SK-N-SH treated with all-trans-retinoic acid at 6 μM for 48 hours (cell line): ENCODE measurements at regions not wholly inside any gene's neighbourhood (a gene's known extent, or its start where the extent isn't known, plus 50 kb on each side); places are given as distances from the start of the nearest gene placed in this dataset.

ENCODE experiments used
- ATAC-seq: fragments of 200-7000 bp; cut with Tn5 transposase; 3 replicates; pipeline ENCODE4 v1.9.1; 2020; ENCODE audit warnings: mild to moderate bottlenecking, moderate library complexity
- ARNTL ChIP-seq: fragments of 450-650 bp; formaldehyde crosslinking; IDR thresholded peaks from 2 replicates; pipeline ENCODE4 v1.5.0; 2020; ENCODE audit warnings: low read depth, mild to moderate bottlenecking, moderate library complexity, borderline replicate concordance
- CSDC2 ChIP-seq: fragments of 250-450 bp; sonication (Bioruptor Pico); IDR thresholded peaks from 2 replicates; pipeline ENCODE4 v1.5.0; 2020; ENCODE audit warnings: mild to moderate bottlenecking, moderate library complexity
- ESRRG ChIP-seq: fragments of 250-450 bp; sonication (Bioruptor Pico); IDR thresholded peaks from 2 replicates; pipeline ENCODE4 v1.6.1; 2021; ENCODE audit warnings: mild to moderate bottlenecking
- GLIS3 ChIP-seq: fragments of 250-450 bp; sonication (Bioruptor Pico); IDR thresholded peaks from 2 replicates; pipeline ENCODE4 v1.5.0; 2020; ENCODE audit warnings: mild to moderate bottlenecking, moderate library complexity
- ISL1 ChIP-seq: fragments of 250-450 bp; sonication (Bioruptor Pico); IDR thresholded peaks from 2 replicates; pipeline ENCODE4 v2.1.2; 2022; ENCODE audit warnings: mild to moderate bottlenecking, moderate library complexity
- PPARA ChIP-seq: fragments of 250-450 bp; sonication (Bioruptor Pico); IDR thresholded peaks from 2 replicates; pipeline ENCODE4 v1.5.0; 2020; ENCODE audit warnings: mild to moderate bottlenecking, borderline replicate concordance
- RARB ChIP-seq: fragments of 250-450 bp; sonication (Bioruptor Pico); IDR thresholded peaks from 2 replicates; pipeline ENCODE4 v1.8.0; 2021; ENCODE audit warnings: mild to moderate bottlenecking, moderate library complexity
- TCF4 ChIP-seq: fragments of 250-450 bp; sonication (Bioruptor Pico); IDR thresholded peaks from 2 replicates; pipeline ENCODE4 v1.8.0; 2021; ENCODE audit warnings: mild to moderate bottlenecking, moderate library complexity, borderline replicate concordance
- TOX ChIP-seq: fragments of 250-450 bp; sonication (Bioruptor Pico); IDR thresholded peaks from 2 replicates; pipeline ENCODE4 v1.8.0; 2021; ENCODE audit warnings: mild to moderate bottlenecking, moderate library complexity, borderline replicate concordance
- ZC3H10 ChIP-seq: fragments of 250-450 bp; sonication (Bioruptor Pico); IDR thresholded peaks from 2 replicates; pipeline ENCODE4 v1.5.1; 2021; ENCODE audit warnings: mild to moderate bottlenecking, moderate library complexity
- ZFP3 ChIP-seq: fragments of 250-450 bp; sonication (Bioruptor Pico); IDR thresholded peaks from 2 replicates; pipeline ENCODE4 v1.5.0; 2020; ENCODE audit warnings: mild to moderate bottlenecking, moderate library complexity
- ZFP30 ChIP-seq: fragments of 450-650 bp; formaldehyde crosslinking; IDR thresholded peaks from 2 replicates; pipeline ENCODE4 v1.5.0; 2022; ENCODE audit warnings: mild to moderate bottlenecking, moderate library complexity
- ZNF565 ChIP-seq: fragments of 450-650 bp; formaldehyde crosslinking; conservative IDR thresholded peaks from 2 replicates; pipeline ENCODE4 v1.5.0; 2020; ENCODE audit warnings: low read depth, mild to moderate bottlenecking, moderate library complexity
- ZNF70 ChIP-seq: fragments of 450-650 bp; formaldehyde crosslinking; IDR thresholded peaks from 2 replicates; pipeline ENCODE4 v1.5.0; 2020; ENCODE audit warnings: mild to moderate bottlenecking, moderate library complexity
- ZNF8 ChIP-seq: fragments of 450-650 bp; formaldehyde crosslinking; IDR thresholded peaks from 2 replicates; pipeline ENCODE4 v1.5.0; 2020; ENCODE audit warnings: mild to moderate bottlenecking, moderate library complexity
- TF ChIP-seq, protein P1 (sequence below): fragments of 250-450 bp; sonication (Bioruptor Pico); IDR thresholded peaks from 2 replicates; pipeline ENCODE4 v1.5.0; 2020; ENCODE audit warnings: mild to moderate bottlenecking, moderate library complexity
- TF ChIP-seq, protein P2 (sequence below): fragments of 250-450 bp; sonication (Bioruptor Pico); IDR thresholded peaks from 2 replicates; pipeline ENCODE4 v1.8.0; 2020; ENCODE audit warnings: mild to moderate bottlenecking, moderate library complexity, borderline replicate concordance
- TF ChIP-seq, protein P3 (sequence below): fragments of 250-450 bp; sonication (Bioruptor Pico); IDR thresholded peaks from 2 replicates; pipeline ENCODE4 v1.8.0; 2021; ENCODE audit warnings: low read depth, mild to moderate bottlenecking, moderate library complexity, borderline replicate concordance
- TF ChIP-seq, protein P4 (sequence below): fragments of 250-450 bp; sonication (Bioruptor Pico); IDR thresholded peaks from 2 replicates; pipeline ENCODE4 v1.5.1; 2020; ENCODE audit warnings: low read depth, mild to moderate bottlenecking, moderate library complexity
- TF ChIP-seq, protein P5 (sequence below): fragments of 250-450 bp; sonication (Bioruptor Pico); IDR thresholded peaks from 2 replicates; pipeline ENCODE4 v1.5.1; 2021; ENCODE audit warnings: mild to moderate bottlenecking, moderate library complexity

DNA sequence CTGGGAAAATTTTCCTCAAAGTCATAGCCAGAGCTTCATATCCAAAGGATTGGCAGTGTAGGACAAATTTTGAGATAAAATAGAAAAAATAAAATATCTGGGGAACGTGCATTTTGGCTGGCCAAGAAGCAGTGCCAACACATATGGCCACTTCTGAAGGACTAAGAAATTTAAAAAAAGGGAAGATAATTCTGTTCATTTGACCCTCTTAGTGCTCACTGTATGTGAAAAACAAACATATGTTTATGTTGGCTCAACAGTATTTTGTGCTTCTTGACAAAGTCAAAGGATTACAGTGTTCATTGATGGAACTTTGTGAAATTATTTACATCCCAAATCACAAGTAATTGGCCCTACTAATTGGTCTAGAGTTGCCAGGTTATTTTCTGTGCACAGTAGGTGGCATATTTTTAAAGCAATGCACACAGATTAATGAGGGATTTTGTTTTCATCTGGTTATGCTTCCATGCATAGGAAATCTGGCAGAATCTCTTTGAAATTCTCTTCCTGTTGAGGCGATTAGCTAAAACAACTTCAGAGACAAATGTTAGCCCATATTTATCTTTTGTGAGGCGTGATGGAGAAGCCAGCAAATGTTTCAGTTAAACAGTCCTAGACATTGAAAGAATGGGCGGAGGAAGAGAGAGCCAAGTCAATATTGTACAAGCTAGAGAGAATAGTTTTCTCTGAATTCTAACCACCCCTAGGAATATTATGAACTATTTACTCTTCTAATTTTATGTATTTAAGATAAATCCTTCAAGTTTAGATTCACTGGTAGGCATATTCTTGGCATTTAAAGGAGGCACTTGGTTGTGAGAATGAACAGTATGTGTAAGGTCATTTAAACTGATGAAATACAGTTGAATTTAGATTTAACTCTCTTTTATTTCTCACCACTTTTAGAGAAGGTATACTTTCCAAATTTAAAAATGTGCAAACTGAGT, 237.7 kb upstream of the MBL2 start:
- no peak for TF ChIP-seq ZFP30 (CRISPR knock-in tag)
- TF ChIP-seq, protein P1, sequence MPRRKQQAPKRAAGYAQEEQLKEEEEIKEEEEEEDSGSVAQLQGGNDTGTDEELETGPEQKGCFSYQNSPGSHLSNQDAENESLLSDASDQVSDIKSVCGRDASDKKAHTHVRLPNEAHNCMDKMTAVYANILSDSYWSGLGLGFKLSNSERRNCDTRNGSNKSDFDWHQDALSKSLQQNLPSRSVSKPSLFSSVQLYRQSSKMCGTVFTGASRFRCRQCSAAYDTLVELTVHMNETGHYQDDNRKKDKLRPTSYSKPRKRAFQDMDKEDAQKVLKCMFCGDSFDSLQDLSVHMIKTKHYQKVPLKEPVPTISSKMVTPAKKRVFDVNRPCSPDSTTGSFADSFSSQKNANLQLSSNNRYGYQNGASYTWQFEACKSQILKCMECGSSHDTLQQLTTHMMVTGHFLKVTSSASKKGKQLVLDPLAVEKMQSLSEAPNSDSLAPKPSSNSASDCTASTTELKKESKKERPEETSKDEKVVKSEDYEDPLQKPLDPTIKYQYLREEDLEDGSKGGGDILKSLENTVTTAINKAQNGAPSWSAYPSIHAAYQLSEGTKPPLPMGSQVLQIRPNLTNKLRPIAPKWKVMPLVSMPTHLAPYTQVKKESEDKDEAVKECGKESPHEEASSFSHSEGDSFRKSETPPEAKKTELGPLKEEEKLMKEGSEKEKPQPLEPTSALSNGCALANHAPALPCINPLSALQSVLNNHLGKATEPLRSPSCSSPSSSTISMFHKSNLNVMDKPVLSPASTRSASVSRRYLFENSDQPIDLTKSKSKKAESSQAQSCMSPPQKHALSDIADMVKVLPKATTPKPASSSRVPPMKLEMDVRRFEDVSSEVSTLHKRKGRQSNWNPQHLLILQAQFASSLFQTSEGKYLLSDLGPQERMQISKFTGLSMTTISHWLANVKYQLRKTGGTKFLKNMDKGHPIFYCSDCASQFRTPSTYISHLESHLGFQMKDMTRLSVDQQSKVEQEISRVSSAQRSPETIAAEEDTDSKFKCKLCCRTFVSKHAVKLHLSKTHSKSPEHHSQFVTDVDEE (CRISPR knock-in tag): no peak
- TF ChIP-seq ZNF8 (CRISPR knock-in tag): no peak
- no peak for TF ChIP-seq ARNTL (CRISPR knock-in tag)
- TF ChIP-seq TCF4 (CRISPR knock-in tag): no peak
- TF ChIP-seq, protein P2, sequence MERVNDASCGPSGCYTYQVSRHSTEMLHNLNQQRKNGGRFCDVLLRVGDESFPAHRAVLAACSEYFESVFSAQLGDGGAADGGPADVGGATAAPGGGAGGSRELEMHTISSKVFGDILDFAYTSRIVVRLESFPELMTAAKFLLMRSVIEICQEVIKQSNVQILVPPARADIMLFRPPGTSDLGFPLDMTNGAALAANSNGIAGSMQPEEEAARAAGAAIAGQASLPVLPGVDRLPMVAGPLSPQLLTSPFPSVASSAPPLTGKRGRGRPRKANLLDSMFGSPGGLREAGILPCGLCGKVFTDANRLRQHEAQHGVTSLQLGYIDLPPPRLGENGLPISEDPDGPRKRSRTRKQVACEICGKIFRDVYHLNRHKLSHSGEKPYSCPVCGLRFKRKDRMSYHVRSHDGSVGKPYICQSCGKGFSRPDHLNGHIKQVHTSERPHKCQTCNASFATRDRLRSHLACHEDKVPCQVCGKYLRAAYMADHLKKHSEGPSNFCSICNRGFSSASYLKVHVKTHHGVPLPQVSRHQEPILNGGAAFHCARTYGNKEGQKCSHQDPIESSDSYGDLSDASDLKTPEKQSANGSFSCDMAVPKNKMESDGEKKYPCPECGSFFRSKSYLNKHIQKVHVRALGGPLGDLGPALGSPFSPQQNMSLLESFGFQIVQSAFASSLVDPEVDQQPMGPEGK (CRISPR knock-in tag): no peak
- TF ChIP-seq CSDC2 (CRISPR knock-in tag): no peak
- TF ChIP-seq ZC3H10: no peak
- TF ChIP-seq RARB (CRISPR knock-in tag): no peak
- no peak for TF ChIP-seq GLIS3
- TF ChIP-seq ESRRG (CRISPR knock-in tag): no peak
- no peak for TF ChIP-seq PPARA (CRISPR knock-in tag)
- no peak for TF ChIP-seq ISL1 (CRISPR knock-in tag)
- no peak for TF ChIP-seq ZNF565
- TF ChIP-seq, protein P3, sequence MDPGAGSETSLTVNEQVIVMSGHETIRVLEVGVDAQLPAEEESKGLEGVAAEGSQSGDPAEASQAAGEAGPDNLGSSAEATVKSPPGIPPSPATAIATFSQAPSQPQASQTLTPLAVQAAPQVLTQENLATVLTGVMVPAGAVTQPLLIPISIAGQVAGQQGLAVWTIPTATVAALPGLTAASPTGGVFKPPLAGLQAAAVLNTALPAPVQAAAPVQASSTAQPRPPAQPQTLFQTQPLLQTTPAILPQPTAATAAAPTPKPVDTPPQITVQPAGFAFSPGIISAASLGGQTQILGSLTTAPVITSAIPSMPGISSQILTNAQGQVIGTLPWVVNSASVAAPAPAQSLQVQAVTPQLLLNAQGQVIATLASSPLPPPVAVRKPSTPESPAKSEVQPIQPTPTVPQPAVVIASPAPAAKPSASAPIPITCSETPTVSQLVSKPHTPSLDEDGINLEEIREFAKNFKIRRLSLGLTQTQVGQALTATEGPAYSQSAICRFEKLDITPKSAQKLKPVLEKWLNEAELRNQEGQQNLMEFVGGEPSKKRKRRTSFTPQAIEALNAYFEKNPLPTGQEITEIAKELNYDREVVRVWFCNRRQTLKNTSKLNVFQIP (CRISPR knock-in tag): no peak
- TF ChIP-seq, protein P4, sequence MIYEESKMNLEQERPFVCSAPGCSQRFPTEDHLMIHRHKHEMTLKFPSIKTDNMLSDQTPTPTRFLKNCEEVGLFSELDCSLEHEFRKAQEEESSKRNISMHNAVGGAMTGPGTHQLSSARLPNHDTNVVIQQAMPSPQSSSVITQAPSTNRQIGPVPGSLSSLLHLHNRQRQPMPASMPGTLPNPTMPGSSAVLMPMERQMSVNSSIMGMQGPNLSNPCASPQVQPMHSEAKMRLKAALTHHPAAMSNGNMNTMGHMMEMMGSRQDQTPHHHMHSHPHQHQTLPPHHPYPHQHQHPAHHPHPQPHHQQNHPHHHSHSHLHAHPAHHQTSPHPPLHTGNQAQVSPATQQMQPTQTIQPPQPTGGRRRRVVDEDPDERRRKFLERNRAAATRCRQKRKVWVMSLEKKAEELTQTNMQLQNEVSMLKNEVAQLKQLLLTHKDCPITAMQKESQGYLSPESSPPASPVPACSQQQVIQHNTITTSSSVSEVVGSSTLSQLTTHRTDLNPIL (CRISPR knock-in tag): no peak
- TF ChIP-seq, protein P5, sequence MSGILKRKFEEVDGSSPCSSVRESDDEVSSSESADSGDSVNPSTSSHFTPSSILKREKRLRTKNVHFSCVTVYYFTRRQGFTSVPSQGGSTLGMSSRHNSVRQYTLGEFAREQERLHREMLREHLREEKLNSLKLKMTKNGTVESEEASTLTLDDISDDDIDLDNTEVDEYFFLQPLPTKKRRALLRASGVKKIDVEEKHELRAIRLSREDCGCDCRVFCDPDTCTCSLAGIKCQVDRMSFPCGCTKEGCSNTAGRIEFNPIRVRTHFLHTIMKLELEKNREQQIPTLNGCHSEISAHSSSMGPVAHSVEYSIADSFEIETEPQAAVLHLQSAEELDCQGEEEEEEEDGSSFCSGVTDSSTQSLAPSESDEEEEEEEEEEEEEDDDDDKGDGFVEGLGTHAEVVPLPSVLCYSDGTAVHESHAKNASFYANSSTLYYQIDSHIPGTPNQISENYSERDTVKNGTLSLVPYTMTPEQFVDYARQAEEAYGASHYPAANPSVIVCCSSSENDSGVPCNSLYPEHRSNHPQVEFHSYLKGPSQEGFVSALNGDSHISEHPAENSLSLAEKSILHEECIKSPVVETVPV (CRISPR knock-in tag): no peak
- no peak for ATAC-seq

DNA sequence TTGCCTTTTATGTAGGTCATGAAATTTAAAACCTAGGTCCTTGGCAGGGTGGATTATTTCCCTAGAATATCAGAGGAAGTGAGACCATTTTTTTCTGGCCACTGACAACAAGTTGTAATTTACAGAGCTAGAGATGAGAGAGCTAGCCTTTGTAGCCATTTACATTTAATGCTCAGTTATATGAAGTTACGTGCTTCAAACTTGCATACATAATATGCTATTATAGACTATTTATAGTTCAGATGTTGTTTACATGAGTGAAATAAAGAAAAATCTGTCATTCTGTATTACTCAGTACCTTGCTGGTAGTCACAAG, 234.9 kb upstream of the MBL2 start:
- ATAC-seq: no peak
- no peak for TF ChIP-seq ESRRG (CRISPR knock-in tag)
- no peak for TF ChIP-seq ZFP3 (CRISPR knock-in tag)
- TF ChIP-seq ZNF8 (CRISPR knock-in tag): no peak
- no peak for TF ChIP-seq ZNF70 (CRISPR knock-in tag)
- TF ChIP-seq, protein P5 (CRISPR knock-in tag): no peak
- TF ChIP-seq TOX (CRISPR knock-in tag): no peak
- TF ChIP-seq ZNF565: no peak
- TF ChIP-seq ISL1 (CRISPR knock-in tag): no peak
- TF ChIP-seq TCF4 (CRISPR knock-in tag): no peak
- no peak for TF ChIP-seq PPARA (CRISPR knock-in tag)
- TF ChIP-seq CSDC2 (CRISPR knock-in tag): no peak
- no peak for TF ChIP-seq ARNTL (CRISPR knock-in tag)
